Right lung (tissue), 2 donors: ENCODE measurements at regions not wholly inside any gene's neighbourhood (a gene's known extent, or its start where the extent isn't known, plus 50 kb on each side); places are given as distances from the start of the nearest gene placed in this dataset.

Source experiments
- DNase-seq, 2 donors: peaks; one replicate each; pipeline ENCODE4 v3.0.0-alpha.2; 2013

DNA sequence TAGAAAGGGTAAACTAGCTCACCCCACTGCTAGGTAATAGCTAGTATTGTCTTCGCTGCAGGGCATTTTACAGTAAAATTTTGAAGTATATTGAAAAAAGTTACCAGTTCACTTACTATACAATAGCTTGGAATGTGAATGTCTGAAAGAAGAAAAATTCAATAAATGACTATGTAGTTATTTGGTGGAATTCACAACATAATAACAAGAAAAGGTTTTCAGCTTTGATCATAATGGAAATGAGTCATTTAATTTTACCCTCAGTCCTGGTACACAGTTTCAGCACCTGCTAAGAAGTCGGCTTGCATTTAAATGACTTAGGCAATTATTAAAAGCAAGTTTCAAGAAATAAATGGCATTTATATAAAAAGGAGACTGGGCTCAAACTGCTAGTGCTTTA, 90.4 kb downstream of the NUP35 start:
- DNase-seq = no peak

DNA sequence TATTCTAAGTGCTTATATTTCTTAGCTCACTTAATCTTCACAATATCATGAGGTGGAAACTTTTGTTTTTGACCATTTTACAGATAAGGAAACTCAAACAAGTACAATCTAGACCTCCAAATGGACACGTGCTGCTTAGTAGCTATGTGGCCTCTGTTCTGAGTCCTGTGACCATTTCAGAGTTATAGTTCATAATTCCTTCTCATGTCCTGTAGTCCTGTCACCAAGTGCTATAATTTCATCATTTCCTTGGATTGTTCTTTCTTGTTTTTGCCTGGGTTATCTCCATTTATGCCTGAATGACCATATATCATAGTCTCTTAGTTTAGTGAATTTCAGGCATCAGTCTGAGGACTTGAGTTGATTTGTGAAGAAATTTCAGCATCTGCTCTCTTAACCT, 91.7 kb downstream of the NUP35 start:
- DNase-seq = no peak

DNA sequence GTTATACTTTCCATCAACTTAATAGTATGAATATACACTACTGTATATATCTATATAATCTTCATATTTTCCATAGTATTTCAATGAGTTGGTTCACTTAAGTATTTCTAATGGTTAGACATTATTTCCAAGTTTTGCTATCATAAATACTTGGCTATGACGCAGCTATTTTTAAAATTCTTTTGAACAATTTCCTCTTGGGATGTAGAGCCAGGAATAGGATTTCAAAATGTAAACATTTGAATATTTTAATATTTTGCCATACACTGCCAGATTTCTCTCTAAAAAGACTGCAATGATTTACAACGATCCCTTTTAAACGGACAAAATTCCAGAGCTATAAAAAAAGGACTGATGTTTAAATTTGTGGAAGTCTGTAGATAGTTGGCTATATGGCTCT, 95.6 kb downstream of the NUP35 start:
- no peak for DNase-seq

DNA sequence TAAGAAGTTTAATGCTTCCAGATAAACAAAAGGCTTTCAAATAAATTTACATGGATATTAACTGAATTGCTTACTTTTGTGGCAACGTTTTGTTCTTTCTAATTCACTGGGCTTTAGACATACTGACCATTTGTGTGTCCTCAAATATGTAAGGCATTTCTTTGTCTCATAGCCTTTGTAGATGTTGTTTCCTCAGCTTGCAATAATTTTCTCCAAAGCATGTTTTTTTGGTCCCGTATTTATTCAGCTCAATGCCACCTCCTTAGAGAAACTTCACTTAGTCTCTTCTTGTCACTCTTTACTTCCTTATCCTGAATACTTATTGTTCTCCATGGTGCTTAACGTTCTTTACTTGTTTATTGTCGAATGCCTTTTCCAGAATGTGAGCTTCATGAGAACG, 98.5 kb downstream of the NUP35 start:
- DNase-seq = no peak

DNA sequence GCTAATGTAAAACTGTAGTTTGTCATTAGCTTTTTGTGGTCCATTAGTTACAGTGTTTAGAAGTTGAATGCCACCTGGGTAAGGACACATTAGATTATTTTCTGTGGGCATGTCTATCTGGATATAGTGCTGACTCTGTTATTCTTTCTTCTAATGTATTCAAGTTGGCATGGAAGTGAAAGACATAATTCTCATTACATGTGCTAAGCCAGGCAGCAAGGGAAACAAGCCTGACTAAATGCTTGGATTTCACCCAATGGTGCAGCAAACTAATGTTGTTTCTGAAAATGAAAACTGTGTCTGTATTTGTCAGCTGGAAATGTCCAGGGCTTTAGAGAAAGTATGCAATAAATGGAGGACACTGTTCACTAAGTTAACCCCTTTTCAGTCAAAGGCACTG, 100.7 kb downstream of the NUP35 start:
- DNase-seq = no peak

DNA sequence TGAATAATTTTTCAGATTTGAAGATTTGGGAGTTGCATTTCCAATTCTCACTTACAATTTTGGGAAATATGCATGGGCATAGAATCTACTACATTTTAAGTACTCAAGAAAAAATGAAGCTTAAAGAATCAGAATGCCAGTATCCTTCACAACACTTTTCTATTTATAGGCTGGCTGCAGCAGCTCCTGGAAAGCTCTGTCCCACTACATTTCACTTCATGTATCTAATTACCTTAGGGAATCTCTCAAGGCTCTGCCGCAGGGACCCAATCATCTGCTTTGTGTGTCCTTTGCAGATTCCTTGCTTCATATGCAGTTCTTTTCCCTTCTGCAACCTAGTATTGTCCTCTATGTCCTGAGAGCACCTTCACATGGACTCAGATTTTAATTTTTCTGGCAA, 102.9 kb downstream of the NUP35 start:
- no peak for DNase-seq

DNA sequence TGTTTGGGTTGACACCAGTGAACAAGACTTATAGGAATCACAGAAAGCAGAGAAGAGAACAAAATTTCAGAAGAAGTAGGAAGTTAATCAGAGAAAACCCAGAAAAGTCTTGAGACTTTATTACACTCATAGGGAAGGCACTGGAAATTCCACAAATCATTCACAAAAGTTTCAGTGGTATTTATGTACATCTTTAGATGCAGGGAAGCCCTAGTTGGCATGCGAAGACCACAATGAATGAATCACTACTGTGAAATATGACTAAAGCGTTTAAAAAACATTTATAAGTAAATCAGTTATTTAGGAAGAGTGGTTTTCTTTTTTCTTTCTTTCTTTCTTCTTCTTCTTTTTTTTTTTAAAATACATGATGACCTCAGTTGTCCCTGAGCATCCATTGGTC, 105.1 kb downstream of the NUP35 start:
- no peak for DNase-seq

DNA sequence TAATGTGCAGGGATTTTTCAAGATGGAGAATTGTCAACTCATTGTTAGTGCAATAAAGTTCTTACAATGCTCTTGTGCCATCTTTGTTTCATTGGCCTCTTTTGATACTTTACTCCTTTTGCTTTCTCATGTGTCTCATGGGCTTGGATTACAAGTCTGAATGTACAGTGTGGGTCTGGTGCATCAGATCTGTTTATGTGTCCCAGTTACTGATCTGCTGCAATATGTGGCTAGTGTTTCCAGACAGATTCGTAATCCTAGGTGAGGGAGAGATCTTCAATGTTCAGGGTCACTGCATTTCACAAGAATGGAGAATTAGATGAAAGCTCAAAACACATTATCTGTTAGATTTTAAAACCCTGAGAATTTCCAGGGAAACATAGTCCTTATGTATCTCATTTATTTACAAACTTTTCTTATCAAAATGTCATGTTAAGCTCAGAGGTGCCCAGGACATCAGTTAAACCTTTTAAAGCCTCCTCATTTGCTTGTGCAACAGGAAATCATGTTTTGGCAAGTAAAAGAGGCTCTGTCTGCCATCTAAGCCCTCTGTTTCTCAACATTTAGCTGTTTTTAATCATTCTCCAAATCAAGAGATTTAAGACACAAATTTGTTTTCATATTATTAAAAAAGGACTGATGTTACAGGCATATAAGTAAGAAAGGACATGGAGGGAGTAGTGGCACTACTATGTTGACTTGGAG, 108.1 kb downstream of the NUP35 start:
- DNase-seq = no peak

DNA sequence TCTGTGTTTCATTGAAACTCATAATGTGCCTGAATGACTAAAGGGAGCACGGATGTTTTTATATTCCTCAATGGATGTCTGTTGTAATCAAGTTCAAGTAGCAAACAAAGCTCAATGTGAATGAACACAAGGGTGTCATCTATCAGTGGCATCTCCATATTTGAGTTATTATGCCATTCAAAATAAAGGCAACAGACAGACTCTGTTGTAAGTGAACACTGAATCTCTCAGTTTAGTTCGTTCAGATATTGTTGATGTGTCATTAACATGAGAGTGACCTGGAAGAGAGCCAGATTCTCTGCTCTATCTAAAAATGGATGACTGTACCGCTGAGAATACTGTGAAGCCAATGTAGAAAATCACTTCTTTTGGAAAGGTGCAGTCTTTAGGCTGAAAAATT, 118.7 kb downstream of the NUP35 start:
- DNase-seq = no peak

DNA sequence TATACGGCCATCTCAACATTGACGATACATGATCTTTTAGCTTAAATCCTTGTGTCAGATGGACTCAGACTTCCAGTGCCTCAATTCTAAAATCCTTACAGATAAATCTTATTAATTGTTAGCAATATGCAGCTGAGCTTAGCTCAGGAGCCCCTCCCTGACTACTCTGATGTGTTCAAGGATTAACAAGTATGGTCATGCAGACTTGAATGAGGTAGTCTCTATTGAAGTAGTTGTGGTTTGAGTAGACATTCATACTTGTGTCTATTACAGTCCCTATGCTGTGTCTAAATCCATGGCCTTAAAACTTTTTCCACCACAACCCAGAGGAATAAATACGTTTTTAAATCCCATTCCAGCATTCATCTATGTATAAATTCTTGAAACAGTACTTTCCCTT, 119.5 kb downstream of the NUP35 start:
- DNase-seq = no peak

DNA sequence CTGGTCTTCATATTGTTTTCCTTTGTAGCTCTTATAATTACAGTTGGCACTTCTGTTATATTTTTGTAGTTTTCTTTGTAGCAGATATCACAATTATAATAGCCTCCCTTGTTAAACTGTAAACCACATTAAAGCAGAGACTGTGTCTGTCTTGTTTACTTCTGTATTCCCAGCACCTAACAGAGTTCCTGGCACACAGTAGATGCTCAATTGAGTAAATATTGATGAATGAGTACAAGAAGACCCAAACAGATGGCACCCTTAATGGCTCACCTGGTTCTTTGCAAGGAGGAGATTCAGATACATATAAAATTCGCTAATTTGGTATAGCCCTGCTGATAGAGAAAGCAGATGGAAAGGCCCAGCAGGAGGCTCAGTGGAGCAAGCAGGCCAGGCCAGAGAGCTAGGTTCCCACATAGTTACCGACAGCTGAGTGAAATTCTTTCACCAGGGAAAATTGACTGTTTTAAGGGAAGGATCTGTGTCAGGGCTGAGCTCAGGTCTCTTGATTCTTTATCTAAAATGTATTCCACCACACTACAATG, 120.1 kb downstream of the NUP35 start:
- no peak for DNase-seq

DNA sequence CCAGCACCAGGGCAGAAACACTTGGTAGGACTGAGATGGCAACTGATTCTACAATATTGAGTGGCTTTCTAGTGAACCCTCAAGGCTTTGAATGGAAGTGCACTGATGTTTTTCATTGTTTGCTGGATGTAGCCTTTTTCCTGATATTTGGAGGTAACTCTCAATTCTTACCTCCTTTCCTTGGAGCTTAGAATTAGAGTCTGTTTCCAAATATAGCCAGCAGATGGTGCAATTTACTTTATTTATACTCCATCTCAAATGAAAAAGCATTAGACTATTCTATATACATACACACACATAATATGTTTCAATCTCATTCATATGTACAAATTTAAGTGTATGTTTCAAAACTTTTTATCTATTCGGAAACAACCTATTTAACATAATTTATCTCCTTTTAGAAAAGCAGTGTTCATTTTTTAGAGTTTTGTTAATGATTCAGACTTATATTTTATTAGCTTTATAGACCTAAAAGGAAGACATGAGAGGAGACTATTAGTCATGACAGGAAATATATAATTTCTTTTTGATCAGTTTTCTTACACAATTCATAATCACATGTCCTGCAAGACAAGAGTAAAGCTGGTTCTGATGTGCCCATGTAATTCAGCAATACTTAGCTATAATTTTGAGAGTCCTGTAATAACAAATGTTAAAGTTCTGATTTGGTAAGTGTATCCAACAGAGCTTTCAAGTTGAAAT, 124.8 kb downstream of the NUP35 start:
- no peak for DNase-seq

DNA sequence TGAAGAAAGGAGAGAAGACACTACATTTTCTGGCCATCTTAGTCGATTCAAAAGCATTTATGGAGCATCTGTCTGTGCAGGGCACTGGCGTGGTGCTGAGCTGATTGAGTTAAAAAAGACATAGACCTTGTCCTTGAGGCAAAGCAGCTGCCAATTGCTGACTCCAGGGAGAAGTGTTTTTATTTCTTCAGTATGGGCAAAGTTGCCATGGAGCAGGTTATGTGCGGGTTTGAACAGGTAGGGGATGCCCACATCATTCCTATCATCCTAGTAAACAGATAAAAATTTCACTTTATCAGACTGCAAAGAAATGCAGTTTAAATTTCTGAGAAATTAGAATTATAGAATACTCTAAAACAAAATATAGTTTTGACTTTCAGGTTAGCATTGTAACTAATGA, 125.8 kb downstream of the NUP35 start:
- no peak for DNase-seq

DNA sequence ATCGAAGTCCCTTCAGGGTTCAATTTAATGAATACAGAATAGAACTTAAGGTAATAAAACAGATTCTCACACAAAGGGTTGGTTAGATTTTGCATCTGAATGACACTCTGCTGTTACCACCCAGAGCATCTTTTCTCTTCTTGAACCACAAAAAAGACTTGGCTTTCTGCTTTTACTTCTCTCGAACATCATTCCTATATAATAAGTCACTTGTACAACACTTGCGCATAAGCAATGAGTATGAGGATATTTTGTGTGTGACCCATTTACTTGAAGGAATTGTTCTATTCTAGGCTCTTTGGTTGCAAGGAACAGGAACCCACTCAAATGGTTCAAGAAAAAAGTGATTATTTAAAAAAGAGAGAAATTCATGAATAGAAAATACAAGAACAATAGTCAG, 126.2 kb downstream of the NUP35 start:
- DNase-seq = no peak

DNA sequence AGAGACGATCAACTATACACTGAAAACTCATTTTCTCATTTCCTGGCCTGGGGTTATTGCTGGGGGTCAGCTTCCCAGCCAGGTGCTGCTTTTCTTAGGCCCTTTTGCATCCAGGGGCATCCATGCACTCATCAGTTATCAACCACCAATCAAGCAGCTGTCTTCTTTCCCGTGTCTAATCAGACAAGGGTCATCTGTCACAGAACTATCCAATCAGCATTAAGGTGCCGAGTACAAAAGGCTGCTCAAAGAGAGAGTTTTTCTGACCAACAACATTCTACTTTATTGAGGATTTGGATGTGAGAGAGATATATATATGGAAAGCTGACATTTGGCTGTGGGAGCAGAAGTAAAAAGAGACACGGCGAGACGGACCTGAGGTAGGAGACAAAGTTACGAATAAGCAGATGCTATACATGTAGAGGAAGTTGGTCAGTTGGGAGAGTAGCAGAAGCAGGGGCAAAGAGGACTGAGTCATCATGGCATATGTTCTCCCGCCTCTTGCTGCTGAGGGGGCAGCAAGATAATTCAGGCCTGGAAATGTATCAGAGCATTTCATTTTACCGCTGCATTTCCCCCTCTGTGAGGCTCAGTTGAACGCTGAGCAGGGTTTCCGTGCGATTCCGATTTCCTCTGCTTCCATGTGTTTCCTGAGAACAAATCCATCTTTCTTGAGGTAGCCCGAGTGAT, 129.3 kb downstream of the NUP35 start:
- no peak for DNase-seq

DNA sequence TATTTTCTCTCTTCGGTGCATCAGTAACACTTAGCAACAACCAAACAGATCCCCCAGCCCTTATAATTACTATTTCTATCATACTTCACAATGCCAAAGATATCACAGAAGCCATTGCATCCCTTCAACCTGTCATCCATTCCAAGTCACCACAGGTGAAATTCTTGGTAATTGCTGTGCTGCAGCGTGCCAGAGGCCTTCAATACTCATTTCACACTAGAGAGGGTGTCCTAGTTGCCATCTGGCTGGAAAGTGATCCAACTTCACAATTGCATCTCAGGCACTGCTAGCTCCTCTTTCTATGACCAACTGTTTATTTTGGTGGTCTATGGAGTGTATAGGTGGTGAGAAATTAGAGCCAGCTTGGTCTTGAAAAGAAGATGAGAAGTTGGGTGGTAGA, 131.2 kb downstream of the NUP35 start:
- DNase-seq = no peak

DNA sequence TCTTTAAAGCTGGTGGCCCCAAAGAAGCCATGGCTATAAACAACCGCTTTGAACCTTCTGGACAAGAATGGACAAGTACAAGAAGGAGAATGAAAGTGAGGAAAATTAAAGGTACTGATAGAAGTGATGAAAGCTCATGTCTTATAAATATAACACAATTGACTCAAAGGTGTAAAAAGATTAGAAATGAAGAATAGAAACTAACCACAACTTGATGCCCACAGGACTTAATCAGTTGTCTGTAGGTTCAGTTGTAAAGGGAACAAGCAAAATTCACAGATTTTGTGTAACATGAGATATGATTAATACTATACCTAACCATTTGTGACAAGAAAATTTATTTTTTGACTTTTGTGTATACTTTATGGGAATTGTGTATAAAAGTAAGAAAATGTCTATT, 135.7 kb downstream of the NUP35 start:
- DNase-seq = no peak

DNA sequence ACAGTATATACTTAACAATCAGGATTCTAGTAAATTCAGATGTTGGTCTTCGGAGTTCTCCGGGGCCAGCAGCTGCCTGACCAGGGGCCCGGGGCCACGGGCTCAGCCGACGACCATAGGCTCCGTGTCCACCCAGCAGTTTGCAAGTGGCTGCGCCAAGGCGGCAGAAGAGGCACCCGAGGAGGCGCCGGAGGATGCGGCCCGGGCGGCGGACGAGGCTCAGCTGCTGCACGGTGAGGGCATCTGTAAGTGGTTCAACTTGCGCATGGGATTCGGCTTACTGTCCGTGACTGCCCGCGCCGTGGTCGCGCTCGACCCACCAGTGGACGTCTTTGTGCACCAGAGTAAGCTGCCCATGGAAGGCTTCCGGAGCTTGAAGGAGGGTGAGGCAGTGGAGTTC, 136.3 kb downstream of the NUP35 start:
- DNase-seq = no peak

DNA sequence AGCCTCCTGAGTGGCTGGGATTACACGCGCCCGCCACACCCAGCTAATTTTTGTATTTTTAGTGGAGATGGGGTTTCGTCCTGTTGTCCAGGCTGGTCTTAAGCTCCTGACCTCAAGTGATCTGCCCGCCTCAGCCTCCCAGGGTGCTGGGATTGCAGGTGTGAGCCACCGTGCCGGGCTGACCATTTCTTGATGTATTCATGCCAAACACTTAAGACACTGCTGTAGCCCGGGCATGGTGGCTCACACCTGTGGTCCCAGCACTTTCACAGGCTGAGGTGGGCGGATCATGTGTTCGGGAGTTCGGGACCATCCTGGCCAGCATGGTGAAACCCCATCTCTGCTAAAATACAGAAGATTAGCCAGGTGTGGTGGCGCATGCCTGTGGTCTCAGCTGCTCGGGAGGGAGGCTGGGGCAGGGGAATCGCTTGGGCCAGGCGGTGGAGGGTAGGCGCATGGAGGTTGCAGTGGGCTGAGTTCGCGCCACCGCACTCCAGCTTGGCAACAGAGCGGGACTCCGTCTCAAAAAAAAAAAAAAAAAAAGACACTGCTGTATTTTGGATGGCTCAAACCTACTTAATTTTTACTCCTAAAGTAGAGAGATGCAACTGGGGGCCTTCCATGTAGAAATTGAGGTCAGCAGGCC, 140.8 kb downstream of the NUP35 start:
- no peak for DNase-seq

DNA sequence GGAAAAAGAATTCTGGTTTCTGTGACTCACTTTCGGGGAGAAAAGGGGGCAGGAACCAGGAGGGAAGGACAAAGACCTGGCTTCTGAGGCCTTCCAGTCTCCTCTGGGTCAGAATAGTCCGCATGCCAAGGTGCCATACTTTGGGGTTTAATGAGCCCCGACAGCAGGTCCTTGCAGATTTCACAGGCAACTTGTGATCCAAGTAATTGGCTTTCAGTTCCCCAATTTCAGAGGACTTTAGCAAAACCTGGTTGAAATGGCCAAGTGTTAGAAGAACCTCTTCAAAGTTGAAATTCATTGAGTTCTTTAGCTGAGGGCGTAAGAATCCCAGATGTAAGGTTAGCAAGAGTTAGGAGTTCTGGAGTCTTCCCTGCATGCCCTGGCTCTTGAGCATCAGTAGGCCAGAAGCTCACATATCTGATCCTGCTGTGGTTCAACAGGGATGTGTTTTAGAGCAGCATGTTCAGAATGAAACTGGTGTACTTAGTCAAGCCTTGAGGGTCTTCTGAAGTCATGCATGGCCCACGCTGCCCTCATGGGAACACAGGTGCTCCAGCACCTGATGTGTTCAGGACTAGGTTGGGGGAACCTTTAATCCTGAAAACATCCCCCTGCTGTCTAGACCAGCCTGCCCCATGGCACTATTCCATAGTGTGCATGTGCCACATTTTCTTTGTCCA, 143.0 kb downstream of the NUP35 start:
- no peak for DNase-seq

DNA sequence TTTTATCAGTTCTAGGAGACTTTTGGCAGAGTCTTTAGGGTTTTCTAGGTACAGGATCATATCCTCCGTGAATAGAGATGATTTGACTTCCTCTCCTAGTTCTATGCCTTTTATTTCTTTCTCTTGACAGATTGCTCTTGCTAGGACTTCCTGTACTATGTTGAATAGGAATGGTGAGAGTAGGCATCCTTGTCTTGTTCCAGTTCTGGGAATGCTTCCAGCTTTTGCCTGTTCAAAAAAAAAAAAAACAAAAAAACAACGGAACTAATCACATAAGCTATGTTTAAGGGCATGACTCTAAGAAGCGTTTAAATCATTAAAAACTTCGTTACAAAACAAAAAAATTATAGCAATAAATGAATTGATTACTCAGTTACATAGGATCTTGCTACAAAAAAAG, 145.7 kb downstream of the NUP35 start:
- DNase-seq = no peak

DNA sequence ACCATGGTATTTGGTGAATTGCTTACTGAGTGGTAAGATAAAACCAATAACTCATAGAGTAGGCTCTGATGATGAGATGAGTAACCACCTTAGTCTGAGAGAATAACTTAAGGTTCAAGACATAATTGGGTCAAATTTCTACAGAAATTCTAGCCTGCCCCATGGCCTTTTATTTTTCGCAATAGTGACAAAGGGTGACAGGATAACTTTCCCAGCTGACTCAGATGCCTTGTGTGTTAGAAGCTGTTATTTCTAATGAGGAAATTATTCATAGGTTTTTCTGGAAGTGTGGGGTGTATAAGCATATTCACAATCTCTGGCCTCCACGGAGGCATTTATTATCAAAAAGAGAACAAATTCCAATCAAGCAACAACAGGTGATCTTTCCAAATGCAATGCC, 159.0 kb downstream of the NUP35 start:
- no peak for DNase-seq
